ENCODE measurements at regions not wholly inside any gene's neighbourhood (a gene's known extent, or its start where the extent isn't known, plus 50 kb on each side); places are given as distances from the start of the nearest gene placed in this dataset.
"Not testable (repeated sequence)": the region's sequence is repeated elsewhere in the genome, so short reads cannot be mapped to it uniquely, and the experiment has no call there.

- DNase-seq = not testable (repeated sequence)
These were observed 470.0 kb downstream of the SETD4 start for GRCh38 chr21:35590284-35590683.

- no peak for DNase-seq
These were observed 472.4 kb downstream of the SETD4 start for GRCh38 chr21:35587841-35588380.

- no peak for DNase-seq
These were observed 474.0 kb downstream of the SETD4 start for GRCh38 chr21:35586305-35586704.

GRCh38 chr21:35585878-35586277 lies 474.4 kb downstream of the SETD4 start:
- DNase-seq = no peak

- no peak for DNase-seq
These were observed 475.2 kb downstream of the SETD4 start for GRCh38 chr21:35585155-35585554.

- DNase-seq = no peak
These were observed 476.6 kb downstream of the SETD4 start for GRCh38 chr21:35583566-35584216.

- DNase-seq = no peak
These were observed 477.6 kb downstream of the SETD4 start for GRCh38 chr21:35582731-35583130.

GRCh38 chr21:35581640-35582039 lies 478.7 kb downstream of the SETD4 start:
- no peak for DNase-seq

GRCh38 chr21:35579520-35580293 lies 480.6 kb downstream of the SETD4 start:
- no peak for DNase-seq

- DNase-seq = no peak
These were observed 481.4 kb downstream of the SETD4 start for GRCh38 chr21:35578831-35579471.

GRCh38 chr21:35578347-35578782 lies 482.0 kb downstream of the SETD4 start:
- DNase-seq = no peak

GRCh38 chr21:35575280-35575915 lies 484.9 kb downstream of the SETD4 start:
- DNase-seq = no peak

- DNase-seq = no peak
These were observed 486.6 kb downstream of the SETD4 start for GRCh38 chr21:35573472-35574374.

GRCh38 chr21:35571910-35572309 lies 488.4 kb downstream of the SETD4 start:
- no peak for DNase-seq

- DNase-seq = no peak
These were observed 491.7 kb downstream of the SETD4 start for GRCh38 chr21:35568643-35569042.

GRCh38 chr21:35566874-35567273 lies 493.5 kb downstream of the SETD4 start:
- DNase-seq = no peak

GRCh38 chr21:35565204-35565611 lies 495.1 kb downstream of the SETD4 start:
- no peak for DNase-seq

GRCh38 chr21:35563885-35564451 lies 496.4 kb downstream of the SETD4 start:
- DNase-seq = peak; percentile 53

- DNase-seq = no peak
These were observed 497.4 kb downstream of the SETD4 start for GRCh38 chr21:35562876-35563275.

GRCh38 chr21:35561116-35561515 lies 499.2 kb downstream of the SETD4 start:
- no peak for DNase-seq

GRCh38 chr21:35559829-35560225 lies 500.5 kb downstream of the SETD4 start:
- DNase-seq = no peak

Data from SHP77 treated with DMSO at 0.1 percent for 48 hours (cell line).